ENCODE measurements at regions not wholly inside any gene's neighbourhood (a gene's known extent, or its start where the extent isn't known, plus 50 kb on each side); places are given as distances from the start of the nearest gene placed in this dataset.
A peak's percentile ranks its signal among the peaks of the same experiment; 100 is the strongest.

- no peak for TF ChIP-seq CTCF (IDR thresholded peaks at IDR 0.05; ENCODE audit: insufficient read depth in 1 of 2, low read depth in 1 of 2, low read length in 1 of 2, severe bottlenecking in 1 of 2, unreplicated experiment in 1 of 2)
- DNase-seq, result no peak
- peaks cover 11% of the 10 kb centered on the region for H3K9me3 Mint-ChIP-seq (ENCODE audit: unreplicated experiment)
- CTCF ChIA-PET, result no interaction called here
- Histone ChIP-seq H3K4me1 (no peaks in the 10 kb centered on the region; the same call in none of the 2 replicates), H3K9me3 (no peaks in the 10 kb centered on the region), H3K27me3 (replicated peaks; ENCODE audit: control insufficient read depth, insufficient read depth, low read length) (no peaks in the 10 kb centered on the region), H3K4me3 (ENCODE audit: low read depth, low read length) (no peak overlapping the region), H3K36me3 (ENCODE audit: control insufficient read depth, insufficient read depth, low read length) (no peaks in the 10 kb centered on the region)
- intact Hi-C loops (cut with micrococcal nuclease; ENCODE audit: unreplicated experiment), result no loop called here
- peaks cover 7% of the 10 kb centered on the region for H3K4me1 Mint-ChIP-seq (ENCODE audit: low read depth, unreplicated experiment)
- H3K36me3 Mint-ChIP-seq (ENCODE audit: insufficient read depth, unreplicated experiment), result no peaks in the 10 kb centered on the region
- POLR2A ChIA-PET, result no interaction called here
- no TSS peak for BruUV-seq (replicated peaks)
- no peaks in the 10 kb centered on the region for H3K27me3 Mint-ChIP-seq (ENCODE audit: insufficient read depth, unreplicated experiment)
- no peak overlapping the region for H3K27ac Mint-ChIP-seq (ENCODE audit: unreplicated experiment)
- no peak overlapping the region for H3K4me3 Mint-ChIP-seq (ENCODE audit: unreplicated experiment)
Observed at GRCh38 chr6:167698540-167698939, 128.2 kb upstream of the AFDN start.

GRCh38 chr6:167699141-167699931 is 127.4 kb upstream of the AFDN start:
- H3K4me3 ChIP-seq (ENCODE audit: low read depth, low read length), result no peak overlapping the region
- no peak for TF ChIP-seq CTCF (IDR thresholded peaks at IDR 0.05; ENCODE audit: insufficient read depth in 1 of 2, low read depth in 1 of 2, low read length in 1 of 2, severe bottlenecking in 1 of 2, unreplicated experiment in 1 of 2)
- no peaks in the 10 kb centered on the region for H3K36me3 Mint-ChIP-seq (ENCODE audit: insufficient read depth, unreplicated experiment)
- H3K4me1 Mint-ChIP-seq (ENCODE audit: low read depth, unreplicated experiment), result peaks cover 7% of the 10 kb centered on the region
- peaks cover 6% of the 10 kb centered on the region for H3K9me3 Mint-ChIP-seq (ENCODE audit: unreplicated experiment)
- no peaks in the 10 kb centered on the region; the same call in none of the 2 replicates for H3K4me1 ChIP-seq
- CTCF ChIA-PET, result no interaction called here
- no TSS peak for BruUV-seq (replicated peaks)
- POLR2A ChIA-PET, result no interaction called here
- intact Hi-C loops (cut with micrococcal nuclease; ENCODE audit: unreplicated experiment), result no loop called here
- H3K9me3 ChIP-seq, result no peaks in the 10 kb centered on the region
- H3K27me3 Mint-ChIP-seq (ENCODE audit: insufficient read depth, unreplicated experiment), result no peaks in the 10 kb centered on the region
- DNase-seq, result no peak
- H3K4me3 Mint-ChIP-seq (ENCODE audit: unreplicated experiment), result no peak overlapping the region
- no peaks in the 10 kb centered on the region for H3K36me3 ChIP-seq (ENCODE audit: control insufficient read depth, insufficient read depth, low read length)
- no peaks in the 10 kb centered on the region for H3K27me3 ChIP-seq (replicated peaks; ENCODE audit: control insufficient read depth, insufficient read depth, low read length)
- peak overlapping the region; percentile 33 for H3K27ac Mint-ChIP-seq (ENCODE audit: unreplicated experiment)

GRCh38 chr6:167700199-167700598 is 126.5 kb upstream of the AFDN start:
- Mint-ChIP-seq H3K9me3 (ENCODE audit: unreplicated experiment) (no peaks in the 10 kb centered on the region), H3K4me3 (ENCODE audit: unreplicated experiment) (no peak overlapping the region), H3K4me1 (ENCODE audit: low read depth, unreplicated experiment) (peaks cover 7% of the 10 kb centered on the region), H3K27me3 (ENCODE audit: insufficient read depth, unreplicated experiment) (no peaks in the 10 kb centered on the region), H3K36me3 (ENCODE audit: insufficient read depth, unreplicated experiment) (no peaks in the 10 kb centered on the region), H3K27ac (ENCODE audit: unreplicated experiment) (peak overlapping the region; percentile 33)
- DNase-seq, result no peak
- Histone ChIP-seq H3K4me1 (no peaks in the 10 kb centered on the region; the same call in none of the 2 replicates), H3K27me3 (replicated peaks; ENCODE audit: control insufficient read depth, insufficient read depth, low read length) (no peaks in the 10 kb centered on the region), H3K4me3 (ENCODE audit: low read depth, low read length) (no peak overlapping the region), H3K9me3 (no peaks in the 10 kb centered on the region), H3K36me3 (ENCODE audit: control insufficient read depth, insufficient read depth, low read length) (no peaks in the 10 kb centered on the region)
- no TSS peak for BruUV-seq (replicated peaks)
- TF ChIP-seq CTCF (IDR thresholded peaks at IDR 0.05; ENCODE audit: insufficient read depth in 1 of 2, low read depth in 1 of 2, low read length in 1 of 2, severe bottlenecking in 1 of 2, unreplicated experiment in 1 of 2), result no peak
- intact Hi-C loops (cut with micrococcal nuclease; ENCODE audit: unreplicated experiment), result no loop called here
- ChIA-PET CTCF (no interaction called here), POLR2A (interaction anchor here (0.6 kb wide), 1 partner anchor 18 kb away, joined by 3 read pairs; no protein-coding TSS in a partner anchor)
